NCI-H146 (cell line): ENCODE measurements at regions not wholly inside any gene's neighbourhood (a gene's known extent, or its start where the extent isn't known, plus 50 kb on each side); places are given as distances from the start of the nearest gene placed in this dataset.

Experiments
- DNase-seq: peaks from one replicate; lab custom pipeline; 2025; lab: John Stamatoyannopoulos, UW

DNA sequence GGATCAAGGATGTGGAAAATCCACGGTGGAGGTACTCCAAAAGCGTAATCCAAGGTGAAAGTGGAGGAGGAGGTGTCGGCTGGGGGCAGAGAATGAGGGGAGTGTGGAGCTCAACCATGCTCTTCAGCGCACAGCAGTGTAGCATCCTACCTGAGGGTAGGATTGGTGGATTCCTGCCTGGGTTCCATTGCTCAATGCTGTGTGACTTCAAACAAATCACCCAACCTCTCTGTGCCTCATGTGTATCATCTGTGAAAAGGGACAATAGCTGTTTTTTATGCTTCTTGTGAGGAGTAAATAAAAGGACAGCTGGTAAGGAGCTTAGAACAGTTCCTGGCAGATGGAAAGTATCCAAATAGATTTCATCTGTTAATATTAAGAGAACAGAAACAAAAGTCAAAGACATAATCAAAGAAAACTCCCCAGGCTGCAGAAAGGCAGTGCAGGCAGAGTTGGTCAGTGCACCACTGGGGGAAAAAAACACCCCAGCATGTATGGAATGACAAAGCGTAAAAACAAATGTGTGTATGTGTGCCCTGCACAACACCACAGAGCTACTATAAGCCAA lies 130.0 kb upstream of the HDAC4 start:
- no peak for DNase-seq

DNA sequence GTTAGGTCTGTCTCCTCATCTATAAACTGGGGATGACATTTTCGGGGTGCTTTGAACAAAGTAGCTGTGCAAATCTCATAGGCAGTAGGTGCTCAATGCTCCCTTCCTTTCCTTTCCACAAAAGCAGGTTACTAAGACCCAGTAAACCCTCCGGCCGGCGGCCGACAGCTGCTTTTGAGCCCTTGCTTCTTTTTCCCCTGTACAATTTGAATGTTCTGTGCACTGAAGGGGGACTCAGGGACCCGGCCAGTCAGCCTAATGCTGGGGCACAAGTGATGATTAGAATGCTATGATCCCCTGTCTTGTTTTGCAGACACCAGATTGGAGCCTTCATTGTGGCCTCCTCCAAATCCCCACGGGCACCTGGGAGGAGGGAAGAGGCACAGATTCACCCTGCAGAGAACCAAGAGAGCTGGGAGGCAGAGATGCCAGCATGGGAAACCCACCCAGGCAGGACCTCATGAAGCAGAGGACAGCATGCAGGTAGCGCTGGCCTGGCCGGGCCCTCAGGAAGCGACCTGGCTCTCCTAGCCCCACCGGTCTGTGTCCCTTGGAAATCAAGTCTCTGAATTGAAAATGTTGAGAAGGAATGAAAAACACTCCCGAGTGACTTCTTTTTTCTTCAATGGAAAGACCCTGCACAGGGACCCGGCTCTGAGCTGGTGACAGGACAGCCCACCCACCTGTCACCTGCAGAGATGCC lies 128.6 kb upstream of the HDAC4 start:
- no peak for DNase-seq

DNA sequence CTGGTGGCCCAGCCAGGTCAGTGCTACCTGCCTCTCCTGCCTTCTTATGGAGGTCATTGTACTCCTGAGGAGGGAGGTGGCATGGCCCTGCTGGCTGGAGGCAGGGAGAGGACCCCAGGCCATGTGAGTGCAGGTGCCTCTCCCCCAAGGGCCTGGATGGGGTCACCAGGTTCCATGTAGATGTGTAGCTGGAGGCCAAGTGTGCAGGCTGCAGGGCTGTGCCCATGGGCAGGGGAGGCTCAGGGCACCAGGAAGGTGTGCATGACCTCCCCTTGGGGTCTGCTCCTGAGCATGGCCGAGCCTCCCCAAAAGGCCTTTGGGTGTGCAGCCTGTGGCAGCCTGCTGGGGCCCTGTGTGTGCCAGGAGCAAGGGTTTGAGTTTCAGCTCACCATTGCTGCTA lies 128.1 kb upstream of the HDAC4 start:
- DNase-seq = no peak

DNA sequence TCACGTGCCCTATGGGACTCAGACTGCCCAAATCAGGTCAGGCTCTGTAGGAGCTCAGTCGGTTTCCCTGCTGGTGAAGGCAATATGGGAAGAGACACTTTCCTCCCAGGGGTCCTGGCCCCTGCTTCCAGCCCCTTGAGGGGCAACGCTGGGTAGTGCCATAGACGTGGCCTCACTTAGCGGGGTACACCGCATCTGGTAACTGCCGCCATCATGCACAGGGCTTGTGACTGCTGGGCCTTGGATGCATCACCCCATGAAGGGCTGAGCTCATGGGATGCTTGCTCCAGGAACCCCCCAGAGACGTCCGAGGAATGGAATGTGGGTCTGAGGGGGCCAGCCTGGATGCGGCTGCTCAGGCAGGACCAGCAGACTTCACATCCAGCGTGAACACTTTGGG lies 127.3 kb upstream of the HDAC4 start:
- no peak for DNase-seq

DNA sequence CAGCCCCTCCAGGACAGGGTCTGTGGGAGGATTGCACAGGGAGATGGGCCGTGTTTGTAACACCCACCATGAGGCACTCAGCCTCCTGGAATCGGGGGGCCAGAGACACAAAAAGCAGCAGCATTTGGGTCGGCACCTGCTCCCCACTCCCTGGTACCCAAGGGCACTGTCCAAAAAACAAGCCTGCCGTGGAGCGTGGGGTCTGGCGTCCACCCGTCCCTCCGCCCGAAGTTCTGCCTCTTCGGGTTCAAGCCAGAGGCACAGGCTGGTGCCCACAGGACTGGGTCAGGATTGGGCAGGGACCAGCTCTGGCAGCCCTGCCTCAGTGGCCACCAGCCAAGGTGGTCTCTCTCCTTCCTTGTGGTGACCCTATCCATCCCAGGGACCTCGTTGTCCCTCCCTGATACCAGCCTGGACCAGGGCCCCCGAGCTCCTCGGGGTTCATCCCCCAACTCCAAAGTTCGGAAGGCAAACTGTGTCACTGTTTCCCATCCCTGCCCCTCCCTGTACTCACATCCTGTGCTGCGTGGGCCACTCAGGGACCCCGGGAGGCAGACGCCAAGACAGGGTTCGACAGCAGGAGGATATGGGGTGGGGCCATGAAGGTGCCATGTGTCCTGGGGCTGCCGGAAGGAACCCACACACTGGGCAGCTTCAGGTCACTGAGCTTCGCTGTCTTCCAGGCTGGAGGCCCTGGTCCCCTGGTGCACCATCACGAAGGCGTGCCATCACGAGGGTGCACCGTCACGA lies 126.0 kb upstream of the HDAC4 start:
- DNase-seq = no peak

DNA sequence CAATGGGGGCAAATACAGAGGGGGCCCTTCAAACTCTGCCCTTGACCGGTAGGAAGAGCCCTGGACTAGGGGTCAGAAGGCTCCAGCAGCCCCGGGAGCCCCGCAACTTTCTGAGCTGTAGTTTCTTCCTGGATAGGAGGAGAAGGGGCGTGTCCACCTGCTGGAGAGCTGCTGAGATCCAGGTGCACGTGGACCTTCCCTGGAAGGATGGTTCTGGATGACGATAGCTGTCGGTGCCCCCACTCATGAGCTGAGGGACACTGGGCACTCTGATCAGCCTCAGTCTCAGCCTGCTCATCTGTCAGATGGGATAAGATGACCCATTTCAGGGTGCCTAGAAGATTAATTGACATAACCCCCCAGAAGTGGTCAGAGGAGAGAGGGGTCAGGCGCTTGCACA lies 125.2 kb upstream of the HDAC4 start:
- DNase-seq = no peak

DNA sequence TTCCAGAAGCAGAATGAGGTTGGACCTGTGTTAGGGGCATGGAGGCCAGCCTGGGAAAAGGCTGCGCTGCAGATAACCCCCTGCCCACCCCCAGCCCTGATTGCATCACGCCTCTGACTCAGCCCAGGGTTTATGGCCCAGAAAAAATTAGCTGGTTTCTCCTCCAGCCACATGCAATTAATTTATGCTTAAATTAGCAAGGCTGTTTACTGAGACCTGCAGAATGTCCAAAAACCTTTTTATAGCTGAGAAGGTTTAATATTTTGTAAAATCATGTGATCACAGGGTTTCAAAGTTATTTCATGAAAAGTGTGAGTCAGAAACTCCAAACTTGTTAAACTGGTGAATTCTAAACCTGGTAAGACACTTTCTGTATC lies 123.1 kb upstream of the HDAC4 start:
- no peak for DNase-seq

DNA sequence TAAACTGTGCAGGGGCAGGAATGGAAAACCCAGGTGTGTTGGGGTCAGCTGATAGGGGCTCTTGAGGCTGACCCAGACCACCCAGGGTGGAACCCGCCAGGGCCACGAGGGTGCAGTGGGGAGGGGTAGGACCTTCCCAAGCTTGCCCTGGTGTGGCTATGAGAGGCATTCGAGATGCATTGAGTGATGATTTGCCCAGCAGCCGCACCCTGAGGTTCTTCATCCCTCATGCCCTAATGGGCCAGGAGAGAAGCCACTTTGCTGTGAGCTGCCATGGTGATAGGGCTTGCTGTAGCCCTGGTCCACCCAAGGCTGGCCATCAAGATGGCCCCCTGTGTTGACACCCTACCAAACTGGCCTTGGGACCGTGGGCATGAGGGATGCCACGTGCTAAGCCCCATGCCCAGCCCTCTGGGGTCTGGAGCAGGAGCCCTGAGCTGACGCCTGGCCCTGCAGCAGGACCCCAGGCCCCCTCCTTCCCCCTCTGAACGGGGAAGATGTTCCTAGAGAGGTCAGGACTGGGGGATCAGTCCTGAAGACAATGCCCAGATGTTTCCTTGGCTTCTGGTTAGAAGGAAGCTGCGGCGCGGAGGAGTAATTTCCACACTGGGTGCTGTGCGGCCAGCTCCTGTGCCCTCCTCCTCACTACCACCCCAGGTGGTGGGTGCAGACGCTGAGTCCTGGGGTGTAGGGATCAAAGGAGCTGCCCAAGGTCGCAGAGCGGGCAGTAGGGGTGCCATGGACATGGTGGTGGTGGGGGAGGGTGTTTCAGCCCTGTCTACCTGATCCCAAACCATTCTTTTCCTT lies 122.5 kb upstream of the HDAC4 start:
- no peak for DNase-seq

DNA sequence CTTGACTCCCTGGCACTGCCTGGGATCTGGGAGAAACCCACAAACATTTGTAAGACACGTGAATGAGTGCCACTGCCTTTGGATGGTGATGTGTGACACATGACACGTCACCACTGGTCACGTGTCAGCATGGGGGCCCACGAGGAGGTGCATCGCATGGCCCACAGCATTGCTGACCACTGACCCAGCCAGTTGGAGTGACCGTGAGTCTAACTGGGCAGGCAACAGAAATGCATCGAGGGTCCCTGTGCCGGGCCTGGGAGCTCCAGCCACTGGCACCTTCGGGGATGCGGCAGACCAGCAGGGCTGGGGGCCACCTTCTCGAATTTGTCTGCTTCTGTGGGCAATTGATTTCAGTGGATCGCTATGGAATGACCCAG lies 121.9 kb upstream of the HDAC4 start:
- DNase-seq = no peak

DNA sequence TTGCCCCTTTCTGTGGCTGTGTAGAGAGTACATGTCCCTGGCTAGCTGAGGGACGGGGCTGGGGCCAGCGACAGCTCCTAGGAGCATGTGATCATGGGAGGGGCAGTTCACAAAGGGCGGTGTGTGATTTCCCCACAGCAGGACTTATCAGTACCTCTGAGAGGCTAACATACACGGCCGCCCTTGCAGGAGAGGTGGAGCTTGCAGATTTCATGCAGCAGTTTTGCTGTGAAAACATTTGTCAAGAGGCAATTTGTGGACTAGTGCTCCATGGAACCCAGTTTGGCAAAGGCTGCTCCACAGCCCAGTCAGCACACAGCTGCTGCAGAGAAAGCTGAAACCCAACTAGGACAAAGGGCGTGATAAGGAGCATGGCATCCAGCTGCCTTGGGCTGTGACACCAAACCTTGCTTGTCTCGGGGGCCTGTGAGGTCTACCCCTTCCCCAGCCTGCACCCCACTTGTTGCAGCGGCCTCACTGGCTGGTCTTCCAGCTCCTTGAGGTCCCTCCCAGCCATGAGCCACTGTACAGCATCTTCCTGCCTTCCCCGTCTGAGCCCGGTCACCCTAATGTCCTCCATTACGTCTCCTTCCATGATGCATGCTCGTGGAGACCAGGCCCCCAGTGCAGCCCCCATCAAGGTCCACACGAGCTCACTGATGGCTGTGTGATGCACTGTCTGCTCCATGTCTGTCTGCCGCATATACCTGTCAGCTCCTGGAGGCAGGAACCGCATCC lies 121.4 kb upstream of the HDAC4 start:
- no peak for DNase-seq

DNA sequence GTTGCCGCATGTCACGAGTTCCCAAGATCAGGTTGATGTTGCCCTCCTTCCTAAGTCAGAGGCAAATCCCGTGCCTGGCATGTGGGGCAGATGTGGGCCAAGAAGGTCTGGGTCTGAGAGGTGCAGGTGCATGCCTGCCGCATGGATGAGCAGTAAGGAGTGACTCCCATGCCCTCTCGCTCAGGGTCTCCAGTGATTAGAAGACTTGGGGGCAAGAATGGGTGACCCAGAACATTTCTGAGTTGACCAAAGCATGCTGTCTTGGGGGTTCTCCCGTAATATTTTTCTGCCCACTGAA lies 120.6 kb upstream of the HDAC4 start:
- DNase-seq = no peak

DNA sequence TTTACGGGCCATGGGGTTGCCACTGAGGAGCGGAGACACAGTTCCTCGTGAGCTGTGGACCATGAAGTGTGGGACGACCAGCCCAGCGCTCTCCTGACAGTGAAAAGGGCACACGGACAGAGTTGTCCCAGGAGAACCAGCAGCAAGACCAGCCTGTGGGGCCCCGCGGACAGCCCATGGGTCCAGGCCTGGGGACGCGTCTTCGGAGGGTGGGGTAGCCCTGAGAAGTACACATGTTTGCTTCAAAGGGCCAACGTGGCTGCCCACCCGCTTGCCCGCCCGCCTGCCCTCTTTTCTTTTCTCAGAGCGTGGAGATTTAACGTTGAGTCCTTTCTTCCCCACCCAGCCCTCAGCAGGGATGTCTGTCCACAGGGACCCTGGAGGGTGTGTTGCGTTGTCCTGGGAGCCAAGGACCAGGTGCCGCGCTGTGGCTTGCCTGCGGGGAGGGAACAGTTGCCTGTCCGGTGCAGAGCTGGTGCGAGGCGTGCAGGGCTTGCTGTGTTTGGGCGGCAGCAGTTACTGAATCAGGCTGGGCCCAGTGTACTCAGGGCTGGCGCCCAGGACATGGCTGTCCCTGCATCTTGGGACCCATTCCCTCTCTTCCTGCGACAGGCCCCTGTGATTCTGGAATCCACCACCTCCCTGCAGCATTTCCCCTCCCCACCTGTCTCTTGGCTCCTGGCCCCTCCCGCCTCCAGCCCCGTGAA lies 120.1 kb upstream of the HDAC4 start:
- DNase-seq = no peak

DNA sequence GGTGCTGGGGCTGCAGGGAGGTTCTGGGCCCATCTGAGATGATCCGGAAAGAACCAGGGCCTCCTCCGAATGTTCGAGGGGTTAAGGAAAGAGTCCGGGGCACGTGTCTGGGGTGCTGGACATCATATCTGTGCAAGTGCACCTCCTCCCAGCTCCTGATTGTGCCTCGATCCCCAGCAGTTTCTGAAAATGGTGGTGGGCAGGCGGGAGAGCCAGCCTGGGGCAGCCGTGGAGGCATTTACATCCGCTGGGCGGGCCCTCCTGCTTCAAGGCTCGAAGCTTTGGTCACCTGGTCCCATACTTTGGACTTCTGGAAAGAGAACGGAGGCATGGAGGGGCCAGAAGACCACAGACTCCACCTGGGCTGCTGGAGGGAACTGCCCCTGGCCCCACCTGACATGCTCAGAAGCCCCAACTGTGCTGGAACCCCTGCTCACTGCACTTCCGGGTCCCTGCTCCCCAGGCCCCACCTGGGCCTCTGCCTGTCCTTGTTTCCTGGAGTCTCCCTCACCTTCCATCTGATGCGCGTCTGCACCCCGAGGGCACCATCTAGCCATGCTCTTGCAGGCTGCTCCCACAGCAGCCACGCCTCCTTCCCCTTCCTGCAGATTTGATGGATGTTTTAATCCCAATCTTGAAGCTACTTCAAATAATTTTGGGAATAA lies 119.2 kb upstream of the HDAC4 start:
- no peak for DNase-seq

DNA sequence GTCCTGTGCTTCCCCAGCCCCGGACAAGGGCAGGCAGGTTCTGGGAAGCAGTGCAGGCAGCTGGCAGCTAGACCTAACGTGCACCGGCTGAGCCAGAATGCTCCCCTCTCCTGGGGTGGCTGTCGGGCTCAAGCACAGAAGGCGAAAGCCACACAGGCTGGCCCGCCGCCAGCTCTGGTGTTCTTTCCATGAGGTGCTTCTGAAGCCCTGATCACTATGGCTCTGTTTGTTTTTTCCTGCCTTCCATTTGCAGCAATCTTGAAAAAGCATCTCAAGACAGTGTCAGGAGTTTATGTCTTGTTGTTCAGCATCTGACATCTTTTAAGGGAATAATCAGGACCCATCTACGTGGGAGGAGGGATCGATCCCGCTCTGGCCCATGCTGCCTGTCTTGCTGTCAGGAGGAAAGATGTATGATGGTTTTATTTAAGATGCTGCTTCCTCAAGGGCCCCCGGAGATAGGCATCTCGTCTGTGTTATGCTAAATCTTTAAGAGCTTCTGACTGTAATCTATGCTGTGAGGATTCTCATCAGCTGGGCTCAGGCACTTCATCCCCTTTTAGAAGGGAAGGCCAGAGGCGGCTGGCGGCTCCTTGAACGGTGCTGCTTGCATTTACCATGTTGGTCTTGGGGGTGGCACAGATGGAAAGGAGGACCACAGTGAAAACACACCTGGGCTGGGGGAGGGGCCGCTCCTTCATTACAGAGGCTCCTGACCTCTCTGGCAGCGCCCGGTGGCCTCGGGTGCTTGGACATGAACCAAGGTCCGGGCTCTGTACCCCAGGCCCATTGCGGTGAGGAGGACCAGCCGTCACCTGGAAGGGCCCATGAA lies 118.5 kb upstream of the HDAC4 start:
- DNase-seq = no peak

DNA sequence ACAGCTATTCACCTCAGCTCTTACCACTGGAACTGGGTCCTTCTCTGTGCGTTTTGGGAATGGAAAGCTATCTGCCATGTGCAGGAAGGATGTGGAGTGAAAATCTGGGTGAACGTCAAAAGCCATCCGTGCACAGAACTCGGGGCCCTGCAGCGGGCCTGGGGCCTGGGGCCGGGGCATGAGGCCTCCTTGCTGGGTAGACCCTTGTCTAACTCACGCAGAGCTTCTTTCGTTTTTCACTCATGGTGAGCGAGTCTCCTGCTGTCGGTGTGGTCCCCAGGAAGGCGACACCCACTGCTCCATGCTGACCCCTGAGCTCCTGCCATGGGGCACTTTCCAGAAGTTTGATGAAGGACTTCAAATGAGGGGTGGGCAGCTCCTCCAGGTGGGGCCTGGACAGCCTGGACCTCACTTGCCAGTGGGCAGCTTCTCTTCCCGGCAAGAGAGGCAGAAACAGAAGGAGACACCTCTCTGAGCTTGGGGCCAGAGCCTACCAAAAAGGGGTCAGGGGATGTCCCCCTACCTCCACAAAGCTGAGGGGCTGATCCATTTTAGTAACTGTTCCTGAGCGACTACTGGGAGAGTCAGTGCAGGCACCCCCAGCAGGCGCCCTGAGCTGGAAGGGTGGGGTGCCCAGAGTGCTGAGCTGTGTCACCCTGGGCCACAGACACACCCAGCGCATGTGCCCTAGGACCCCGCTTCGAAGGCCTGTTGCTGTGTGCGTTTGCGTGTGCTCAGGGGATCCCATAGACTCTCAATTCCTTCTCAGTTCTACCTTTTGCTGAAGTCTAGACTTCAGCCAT lies 117.7 kb upstream of the HDAC4 start:
- no peak for DNase-seq

DNA sequence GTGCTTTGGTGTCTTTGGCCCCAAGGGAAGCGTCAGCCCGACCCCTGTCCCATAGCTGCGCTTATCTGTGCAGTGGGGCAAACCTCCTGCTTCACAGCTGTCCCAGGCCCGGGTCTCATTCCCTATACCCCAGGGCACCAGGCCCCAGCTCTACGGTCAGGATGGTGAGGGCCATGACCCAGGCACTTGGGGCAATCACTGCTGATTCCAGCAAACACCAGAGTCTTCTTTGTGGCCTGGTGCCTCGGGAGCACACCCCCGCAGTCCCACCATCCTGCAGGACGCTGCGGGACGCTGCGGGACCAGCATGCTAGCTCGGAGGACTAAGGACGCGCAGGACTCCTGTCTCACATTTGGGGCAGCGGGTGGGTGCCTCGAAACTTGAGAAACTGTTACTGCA lies 116.9 kb upstream of the HDAC4 start:
- DNase-seq = no peak

DNA sequence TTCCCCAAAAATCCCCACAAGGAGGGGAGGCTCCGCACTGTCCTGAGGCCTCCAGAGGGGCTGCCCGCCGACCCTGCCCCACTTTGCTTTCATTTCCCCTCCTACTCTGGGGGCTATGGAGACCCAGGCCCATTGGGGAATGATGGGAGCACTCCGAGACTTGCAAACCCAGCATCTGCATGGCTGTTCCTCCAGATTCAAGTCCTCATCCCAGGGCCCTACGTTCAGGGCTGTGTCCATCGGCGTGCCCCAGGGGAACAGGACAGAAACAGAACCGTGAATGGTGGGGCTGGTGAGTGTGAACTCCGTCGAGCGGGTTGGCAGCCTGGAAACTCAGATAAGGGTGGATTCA lies 116.1 kb upstream of the HDAC4 start:
- DNase-seq = no peak

DNA sequence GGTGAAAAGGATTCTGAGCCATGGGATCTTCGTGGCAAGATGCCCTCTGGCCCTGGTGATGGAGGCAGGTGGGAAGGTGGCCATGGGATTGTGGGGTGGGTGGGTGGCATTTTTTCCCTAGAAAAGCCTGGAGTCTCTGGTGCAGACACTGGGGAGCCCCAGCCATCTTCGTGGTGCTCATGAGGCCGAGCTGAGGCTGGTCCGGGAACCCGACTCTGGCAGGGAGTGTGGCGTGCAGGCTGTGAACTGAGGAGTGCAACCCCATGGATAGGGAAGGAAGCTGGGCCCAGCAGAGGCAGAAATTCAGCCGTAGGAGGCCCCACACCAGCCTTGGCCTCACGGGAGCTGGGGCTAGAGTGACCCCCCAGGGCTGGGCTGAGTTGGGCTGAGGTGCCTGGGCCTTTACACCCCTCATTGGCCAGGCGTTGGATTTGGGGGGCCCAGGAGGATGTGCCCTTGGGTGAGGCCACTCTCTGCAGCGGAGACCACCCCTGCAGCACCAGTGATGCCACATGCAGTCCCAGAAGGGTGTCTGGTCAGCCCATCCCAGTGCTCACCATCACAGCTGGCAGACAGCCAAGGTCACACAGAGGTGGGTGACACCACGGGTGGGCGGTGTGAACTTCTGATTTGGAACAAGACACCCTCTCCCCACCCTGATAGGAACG lies 115.6 kb upstream of the HDAC4 start:
- no peak for DNase-seq
